ENCODE measurements at regions not wholly inside any gene's neighbourhood (a gene's known extent, or its start where the extent isn't known, plus 50 kb on each side); places are given as distances from the start of the nearest gene placed in this dataset.

- Mint-ChIP-seq H3K27me3 (no peaks in the 10 kb centered on the region), H3K27ac (no peak overlapping the region), H3K4me3 (no peak overlapping the region), H3K9me3 (no peaks in the 10 kb centered on the region), H3K36me3 (no peaks in the 10 kb centered on the region), H3K4me1 (peaks cover 0 to 5% (median 4%) of the 10 kb centered on the region in 3 donors)
- ChIA-PET CTCF (interaction anchor here in 1 of 2 donors (0.9 kb wide), 1 partner anchor 214 kb away, joined by 3 read pairs; no protein-coding TSS in a partner anchor), POLR2A (no interaction called here)
- 100% methylated on average over 1 of the region's 3 CpGs for WGBS (ENCODE audit: insufficient coverage)
- no peak overlapping the region for H3K27ac ChIP-seq (ENCODE audit: low read length)
- DNase-seq (no peak), ATAC-seq (replicated peaks in 1 of 4) (no peak)
- no peaks in the 10 kb centered on the region for H3K9me3 ChIP-seq
- no peaks in the 10 kb centered on the region for H3K4me1 ChIP-seq (ENCODE audit: control insufficient read depth in 1 of 2, extremely low read depth in 1 of 2, insufficient read depth in 2 of 2, low read length in 2 of 2)
- no peaks in the 10 kb centered on the region for H3K27me3 ChIP-seq (replicated peaks in 1 of 2; ENCODE audit: control insufficient read depth in 2 of 2, extremely low read depth in 1 of 2, insufficient read depth in 2 of 2, low read length in 1 of 2)
- H3K4me3 ChIP-seq (ENCODE audit: control insufficient read depth in 1 of 2, extremely low read depth in 1 of 2, low read length in 1 of 2) = no peak overlapping the region
- H3K36me3 ChIP-seq (ENCODE audit: control insufficient read depth in 2 of 2, extremely low read depth in 1 of 2, insufficient read depth in 1 of 2, low read length in 1 of 2) = no peaks in the 10 kb centered on the region
Measured at GRCh38 chr3:59316688-59317275, 267.0 kb upstream of the CFAP20DC start.

- DNase-seq = peak in 25 of 35 experiments; percentile 2 to 41 (median 14)
Measured at GRCh38 chr3:59313365-59313764, 263.5 kb upstream of the CFAP20DC start.

DNA sequence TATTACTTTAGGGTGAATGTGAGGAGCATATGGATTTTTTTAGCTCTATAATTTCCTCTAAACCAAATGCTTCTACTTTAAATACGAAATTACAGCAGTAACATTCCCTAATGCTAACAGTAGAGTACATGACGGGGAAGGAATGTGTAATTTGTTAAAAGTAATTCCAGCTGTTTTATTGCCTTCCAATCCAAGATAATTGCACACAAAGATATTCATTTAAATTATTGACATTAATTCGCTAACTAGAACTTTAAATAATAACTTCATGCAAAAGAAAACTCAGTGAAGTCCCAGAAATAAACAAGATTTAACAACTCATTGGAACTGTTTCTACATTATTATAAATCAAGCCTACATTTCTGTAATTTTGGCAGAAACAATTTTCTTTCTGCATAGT, 261.4 kb upstream of the CFAP20DC start:
- ChIA-PET POLR2A (no interaction called here), CTCF (interaction anchor here in 1 of 2 donors (0.7 kb wide), 1 partner anchor 847 kb away, joined by 4 read pairs; no protein-coding TSS in a partner anchor)
- no peak for DNase-seq
- no peaks in the 10 kb centered on the region for H3K36me3 ChIP-seq (ENCODE audit: control insufficient read depth in 2 of 2, extremely low read depth in 1 of 2, insufficient read depth in 1 of 2, low read length in 1 of 2)
- H3K4me1 ChIP-seq (ENCODE audit: control insufficient read depth in 1 of 2, extremely low read depth in 1 of 2, insufficient read depth in 2 of 2, low read length in 2 of 2) = no peaks in the 10 kb centered on the region
- no peaks in the 10 kb centered on the region for H3K27me3 ChIP-seq (replicated peaks in 1 of 2; ENCODE audit: control insufficient read depth in 2 of 2, extremely low read depth in 1 of 2, insufficient read depth in 2 of 2, low read length in 1 of 2)
- Mint-ChIP-seq H3K36me3 (no peaks in the 10 kb centered on the region), H3K27ac (no peak overlapping the region), H3K27me3 (peaks cover 0 to 5% of the 10 kb centered on the region in 2 donors), H3K4me3 (no peak overlapping the region), H3K4me1 (peaks cover 0 to 5% (median 4%) of the 10 kb centered on the region in 3 donors), H3K9me3 (no peaks in the 10 kb centered on the region)
- ATAC-seq (replicated peaks in 1 of 4) = no peak
- H3K27ac ChIP-seq (ENCODE audit: low read length) = no peak overlapping the region
- H3K4me3 ChIP-seq (ENCODE audit: control insufficient read depth in 1 of 2, extremely low read depth in 1 of 2, low read length in 1 of 2) = no peak overlapping the region
- WGBS (ENCODE audit: insufficient coverage) = no CpG with 5 or more reads among the region's 3 CpGs
- H3K9me3 ChIP-seq = no peaks in the 10 kb centered on the region

More at GRCh38 chr3:59313365-59313764, 263.5 kb upstream of the CFAP20DC start:
- CTCF ChIA-PET = interaction anchor here in 1 of 2 donors (0.5 to 1.3 kb wide), 5 partner anchors 10 to 1004 kb away, joined by 3 to 5 read pairs (median 3); no protein-coding TSS in a partner anchor
- H3K9me3 Mint-ChIP-seq = no peaks in the 10 kb centered on the region
- H3K36me3 ChIP-seq (ENCODE audit: control insufficient read depth in 2 of 2, extremely low read depth in 1 of 2, insufficient read depth in 1 of 2, low read length in 1 of 2) = no peaks in the 10 kb centered on the region
- no peak overlapping the region for H3K27ac Mint-ChIP-seq
- ATAC-seq (replicated peaks in 1 of 4) = no peak
- H3K9me3 ChIP-seq = no peaks in the 10 kb centered on the region
- H3K4me3 Mint-ChIP-seq = no peak overlapping the region
- no peaks in the 10 kb centered on the region for H3K27me3 Mint-ChIP-seq
- no peak overlapping the region for H3K4me3 ChIP-seq (ENCODE audit: control insufficient read depth in 1 of 2, extremely low read depth in 1 of 2, low read length in 1 of 2)
- H3K4me1 ChIP-seq (ENCODE audit: control insufficient read depth in 1 of 2, extremely low read depth in 1 of 2, insufficient read depth in 2 of 2, low read length in 2 of 2) = no peaks in the 10 kb centered on the region
- no peaks in the 10 kb centered on the region for H3K36me3 Mint-ChIP-seq
- WGBS (ENCODE audit: insufficient coverage) = 62% methylated on average over 1 of the region's 2 CpGs
- peaks cover 0 to 5% (median 4%) of the 10 kb centered on the region in 3 donors for H3K4me1 Mint-ChIP-seq
- H3K27me3 ChIP-seq (replicated peaks in 1 of 2; ENCODE audit: control insufficient read depth in 2 of 2, extremely low read depth in 1 of 2, insufficient read depth in 2 of 2, low read length in 1 of 2) = no peaks in the 10 kb centered on the region
- POLR2A ChIA-PET = no interaction called here
- H3K27ac ChIP-seq (ENCODE audit: low read length) = no peak overlapping the region

DNA sequence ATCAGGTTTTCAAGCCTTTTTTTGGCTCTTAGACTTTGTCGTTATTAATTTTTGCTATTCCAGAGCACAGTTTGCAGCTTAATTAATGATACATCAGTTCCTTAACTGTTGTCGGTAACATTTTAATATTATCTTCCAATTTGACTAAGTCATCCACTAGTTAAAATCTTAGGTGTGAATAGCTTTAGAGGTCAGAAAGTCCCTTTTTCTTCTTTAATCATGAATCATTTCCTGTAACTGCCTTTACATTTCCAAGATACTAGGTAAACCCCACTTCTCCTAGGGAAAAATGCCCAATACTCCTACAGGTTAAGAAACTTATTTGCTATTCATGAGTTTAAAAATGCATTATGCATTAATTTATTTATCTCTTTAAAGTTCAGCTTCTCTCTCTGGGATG, 260.9 kb upstream of the CFAP20DC start:
- ChIA-PET CTCF (interaction anchor here in 1 of 2 donors (0.7 kb wide), 1 partner anchor 847 kb away, joined by 4 read pairs; no protein-coding TSS in a partner anchor), POLR2A (no interaction called here)
- ATAC-seq (replicated peaks in 1 of 4) = no peak
- H3K36me3 Mint-ChIP-seq = no peaks in the 10 kb centered on the region
- H3K9me3 Mint-ChIP-seq = no peaks in the 10 kb centered on the region
- H3K27me3 Mint-ChIP-seq = peaks cover 0 to 7% of the 10 kb centered on the region in 2 donors
- H3K27ac Mint-ChIP-seq = no peak overlapping the region
- H3K36me3 ChIP-seq (ENCODE audit: control insufficient read depth in 2 of 2, extremely low read depth in 1 of 2, insufficient read depth in 1 of 2, low read length in 1 of 2) = no peaks in the 10 kb centered on the region
- no peak overlapping the region for H3K27ac ChIP-seq (ENCODE audit: low read length)
- H3K27me3 ChIP-seq (replicated peaks in 1 of 2; ENCODE audit: control insufficient read depth in 2 of 2, extremely low read depth in 1 of 2, insufficient read depth in 2 of 2, low read length in 1 of 2) = no peaks in the 10 kb centered on the region
- no peaks in the 10 kb centered on the region for H3K9me3 ChIP-seq
- no peak overlapping the region for H3K4me3 Mint-ChIP-seq
- peaks cover 0 to 5% (median 3%) of the 10 kb centered on the region in 3 donors for H3K4me1 Mint-ChIP-seq
- no peak for DNase-seq
- no peak overlapping the region for H3K4me3 ChIP-seq (ENCODE audit: control insufficient read depth in 1 of 2, extremely low read depth in 1 of 2, low read length in 1 of 2)
- no CpG with 5 or more reads among the region's 2 CpGs for WGBS (ENCODE audit: insufficient coverage)
- H3K4me1 ChIP-seq (ENCODE audit: control insufficient read depth in 1 of 2, extremely low read depth in 1 of 2, insufficient read depth in 2 of 2, low read length in 2 of 2) = no peaks in the 10 kb centered on the region

DNA sequence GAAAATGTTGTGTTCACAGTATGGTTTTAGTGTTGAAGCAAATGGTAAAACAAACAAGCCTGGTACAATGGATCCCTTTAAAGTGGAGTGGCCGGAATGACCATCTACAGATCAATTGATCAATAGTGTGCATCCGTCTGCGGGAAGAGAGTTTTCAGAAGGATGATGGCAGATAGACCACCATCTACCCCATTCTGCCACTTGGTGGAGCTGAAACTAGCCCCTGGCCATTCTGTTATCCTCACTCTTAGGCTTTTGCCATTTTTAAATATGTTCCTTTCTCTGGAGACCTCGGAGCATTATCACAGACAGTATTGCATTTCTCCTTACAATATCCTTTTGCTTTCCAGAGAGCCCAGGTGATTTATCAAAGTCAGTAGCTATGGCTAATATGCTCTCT, 258.9 kb upstream of the CFAP20DC start:
- ATAC-seq (replicated peaks in 1 of 4) = no peak

GRCh38 chr3:59308001-59308400, 258.2 kb upstream of the CFAP20DC start:
- Histone ChIP-seq H3K4me1 (ENCODE audit: control insufficient read depth in 1 of 2, extremely low read depth in 1 of 2, insufficient read depth in 2 of 2, low read length in 2 of 2) (no peaks in the 10 kb centered on the region), H3K27me3 (replicated peaks in 1 of 2; ENCODE audit: control insufficient read depth in 2 of 2, extremely low read depth in 1 of 2, insufficient read depth in 2 of 2, low read length in 1 of 2) (no peaks in the 10 kb centered on the region), H3K9me3 (no peaks in the 10 kb centered on the region), H3K36me3 (ENCODE audit: control insufficient read depth in 2 of 2, extremely low read depth in 1 of 2, insufficient read depth in 1 of 2, low read length in 1 of 2) (no peaks in the 10 kb centered on the region), H3K4me3 (ENCODE audit: control insufficient read depth in 1 of 2, extremely low read depth in 1 of 2, low read length in 1 of 2) (no peak overlapping the region), H3K27ac (ENCODE audit: low read length) (no peak overlapping the region)
- DNase-seq (no peak), ATAC-seq (replicated peaks in 1 of 4) (no peak)
- peaks cover 0 to 7% of the 10 kb centered on the region in 2 donors for H3K27me3 Mint-ChIP-seq
- H3K4me1 Mint-ChIP-seq = no peaks in the 10 kb centered on the region
- no peak overlapping the region for H3K27ac Mint-ChIP-seq
- no CpG with 5 or more reads among the region's 1 CpG for WGBS (ENCODE audit: insufficient coverage)
- no peaks in the 10 kb centered on the region for H3K36me3 Mint-ChIP-seq
- POLR2A ChIA-PET = no interaction called here
- CTCF ChIA-PET = interaction anchor here in 1 of 2 donors (0.6 kb wide), 1 partner anchor 621 kb away, joined by 6 read pairs; no protein-coding TSS in a partner anchor
- H3K4me3 Mint-ChIP-seq = no peak overlapping the region
- no peaks in the 10 kb centered on the region for H3K9me3 Mint-ChIP-seq

More for the DNA sequence above, 258.9 kb upstream of the CFAP20DC start:
- H3K4me1 ChIP-seq (ENCODE audit: control insufficient read depth in 1 of 2, extremely low read depth in 1 of 2, insufficient read depth in 2 of 2, low read length in 2 of 2) = no peaks in the 10 kb centered on the region
- Mint-ChIP-seq H3K9me3 (no peaks in the 10 kb centered on the region), H3K4me3 (no peak overlapping the region), H3K4me1 (no peaks in the 10 kb centered on the region), H3K27ac (no peak overlapping the region), H3K27me3 (peaks cover 0 to 7% of the 10 kb centered on the region in 2 donors), H3K36me3 (no peaks in the 10 kb centered on the region)
- 100% methylated on average over 4 of the region's 4 CpGs for WGBS (ENCODE audit: insufficient coverage)
- no peak overlapping the region for H3K27ac ChIP-seq (ENCODE audit: low read length)
- no peaks in the 10 kb centered on the region for H3K9me3 ChIP-seq
- ChIA-PET CTCF (interaction anchor here in 1 of 2 donors (0.6 kb wide), 1 partner anchor 799 kb away, joined by 3 read pairs; no protein-coding TSS in a partner anchor), POLR2A (no interaction called here)
- no peak for DNase-seq
- H3K4me3 ChIP-seq (ENCODE audit: control insufficient read depth in 1 of 2, extremely low read depth in 1 of 2, low read length in 1 of 2) = no peak overlapping the region
- no peaks in the 10 kb centered on the region for H3K36me3 ChIP-seq (ENCODE audit: control insufficient read depth in 2 of 2, extremely low read depth in 1 of 2, insufficient read depth in 1 of 2, low read length in 1 of 2)
- no peaks in the 10 kb centered on the region for H3K27me3 ChIP-seq (replicated peaks in 1 of 2; ENCODE audit: control insufficient read depth in 2 of 2, extremely low read depth in 1 of 2, insufficient read depth in 2 of 2, low read length in 1 of 2)
